ENCODE measurements at regions not wholly inside any gene's neighbourhood (a gene's known extent, or its start where the extent isn't known, plus 50 kb on each side); places are given as distances from the start of the nearest gene placed in this dataset.

DNA sequence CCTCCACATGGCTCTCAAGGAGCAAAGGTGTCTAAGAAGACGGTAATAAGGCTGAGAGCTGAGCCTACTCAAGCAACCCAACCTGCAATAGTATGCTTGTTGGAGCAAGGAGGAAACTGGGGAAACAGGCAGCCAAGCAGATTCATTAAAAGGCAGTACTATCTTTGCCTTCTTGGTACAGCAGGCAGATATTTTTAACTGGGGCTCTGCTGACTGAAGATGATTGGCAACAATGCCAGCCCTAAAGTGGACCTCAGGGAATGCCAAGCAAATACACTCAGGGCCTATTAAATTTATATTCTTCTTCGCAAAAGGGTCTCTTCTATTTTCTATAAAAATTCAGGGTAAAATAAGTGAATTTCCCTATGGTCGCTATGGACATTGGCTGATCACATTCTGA, 109.4 kb upstream of the PCGF5 start:
- H3K9me3 Mint-ChIP-seq, result peaks cover 20% of the 10 kb centered on the region
- no peaks in the 10 kb centered on the region for H3K27me3 Mint-ChIP-seq (ENCODE audit: low read depth)
- H3K4me1 Mint-ChIP-seq, result no peaks in the 10 kb centered on the region
- no peaks in the 10 kb centered on the region for H3K36me3 Mint-ChIP-seq (ENCODE audit: low read depth)
- TF ChIP-seq, protein P1, sequence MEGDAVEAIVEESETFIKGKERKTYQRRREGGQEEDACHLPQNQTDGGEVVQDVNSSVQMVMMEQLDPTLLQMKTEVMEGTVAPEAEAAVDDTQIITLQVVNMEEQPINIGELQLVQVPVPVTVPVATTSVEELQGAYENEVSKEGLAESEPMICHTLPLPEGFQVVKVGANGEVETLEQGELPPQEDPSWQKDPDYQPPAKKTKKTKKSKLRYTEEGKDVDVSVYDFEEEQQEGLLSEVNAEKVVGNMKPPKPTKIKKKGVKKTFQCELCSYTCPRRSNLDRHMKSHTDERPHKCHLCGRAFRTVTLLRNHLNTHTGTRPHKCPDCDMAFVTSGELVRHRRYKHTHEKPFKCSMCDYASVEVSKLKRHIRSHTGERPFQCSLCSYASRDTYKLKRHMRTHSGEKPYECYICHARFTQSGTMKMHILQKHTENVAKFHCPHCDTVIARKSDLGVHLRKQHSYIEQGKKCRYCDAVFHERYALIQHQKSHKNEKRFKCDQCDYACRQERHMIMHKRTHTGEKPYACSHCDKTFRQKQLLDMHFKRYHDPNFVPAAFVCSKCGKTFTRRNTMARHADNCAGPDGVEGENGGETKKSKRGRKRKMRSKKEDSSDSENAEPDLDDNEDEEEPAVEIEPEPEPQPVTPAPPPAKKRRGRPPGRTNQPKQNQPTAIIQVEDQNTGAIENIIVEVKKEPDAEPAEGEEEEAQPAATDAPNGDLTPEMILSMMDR (IDR thresholded peaks at IDR 0.05; ENCODE audit: unreplicated experiment in 3 of 3), result no peak
- H3K4me3 Mint-ChIP-seq, result no peak overlapping the region
- no peak overlapping the region for H3K27ac Mint-ChIP-seq

DNA sequence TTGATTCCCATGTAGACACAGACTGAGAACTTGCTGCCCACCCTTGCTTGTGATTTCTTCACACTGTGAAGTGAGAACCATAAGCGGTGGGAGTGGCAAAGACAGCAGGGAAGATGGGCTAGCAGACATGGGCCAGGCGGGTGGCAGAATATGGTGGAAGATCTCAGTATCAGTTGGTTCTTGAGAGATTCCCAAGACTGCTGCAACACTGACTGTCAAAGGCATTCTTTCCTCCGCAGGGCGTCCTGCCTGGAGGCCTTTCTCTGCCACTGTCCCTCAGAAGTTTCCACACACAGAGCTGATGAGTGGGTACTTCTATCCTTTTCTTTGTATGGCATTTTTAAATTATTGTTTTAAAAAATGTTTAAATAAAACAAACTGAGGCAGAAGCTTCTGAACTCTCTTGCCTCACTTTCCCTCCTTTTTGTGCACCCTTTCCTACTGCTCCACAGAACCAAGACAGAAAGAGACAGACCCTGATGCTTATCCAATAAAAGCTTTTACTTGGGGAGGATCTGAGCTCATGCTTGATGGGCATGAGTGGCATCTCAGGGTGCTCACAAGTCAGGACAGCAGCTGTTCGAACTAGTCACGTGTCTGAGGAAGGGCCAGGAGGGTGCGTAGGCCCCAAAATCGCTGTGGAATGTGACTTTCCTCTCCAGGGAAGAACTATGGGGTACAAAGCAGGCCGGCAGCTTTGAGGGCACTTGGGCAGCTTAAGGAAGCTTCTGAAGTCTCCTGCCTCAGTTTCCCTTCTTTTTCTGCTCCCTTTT, 104.7 kb upstream of the PCGF5 start:
- Mint-ChIP-seq H3K27ac (no peak overlapping the region), H3K27me3 (ENCODE audit: low read depth) (no peaks in the 10 kb centered on the region), H3K9me3 (no peaks in the 10 kb centered on the region), H3K4me3 (no peak overlapping the region), H3K36me3 (ENCODE audit: low read depth) (no peaks in the 10 kb centered on the region), H3K4me1 (no peaks in the 10 kb centered on the region)
- TF ChIP-seq, protein P1 (IDR thresholded peaks at IDR 0.05; ENCODE audit: unreplicated experiment in 3 of 3), result no peak

DNA sequence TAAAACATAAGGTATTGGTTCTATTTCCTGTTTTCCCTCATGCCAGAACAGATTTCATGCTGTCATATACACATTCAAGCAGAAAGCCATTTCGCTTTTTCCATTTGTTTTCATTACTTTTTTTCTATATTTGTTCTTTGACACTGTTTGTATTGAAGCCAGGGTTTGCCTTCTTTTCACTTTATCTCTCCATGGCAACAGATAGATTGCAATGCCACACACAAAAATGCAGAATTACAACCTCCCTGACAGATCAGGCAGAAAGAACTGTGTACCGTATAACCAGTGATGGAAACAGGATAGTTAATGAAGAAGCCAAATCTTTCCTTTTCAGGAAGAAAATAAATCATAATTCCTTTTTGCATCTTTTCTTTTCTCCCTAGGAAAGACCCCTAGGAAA, 103.0 kb upstream of the PCGF5 start:
- Mint-ChIP-seq H3K27me3 (ENCODE audit: low read depth) (no peaks in the 10 kb centered on the region), H3K36me3 (ENCODE audit: low read depth) (no peaks in the 10 kb centered on the region), H3K27ac (no peak overlapping the region), H3K4me1 (peaks cover under 1% of the 10 kb centered on the region), H3K4me3 (no peak overlapping the region), H3K9me3 (no peaks in the 10 kb centered on the region)
- TF ChIP-seq, protein P1 (IDR thresholded peaks at IDR 0.05; ENCODE audit: unreplicated experiment in 3 of 3), result no peak

DNA sequence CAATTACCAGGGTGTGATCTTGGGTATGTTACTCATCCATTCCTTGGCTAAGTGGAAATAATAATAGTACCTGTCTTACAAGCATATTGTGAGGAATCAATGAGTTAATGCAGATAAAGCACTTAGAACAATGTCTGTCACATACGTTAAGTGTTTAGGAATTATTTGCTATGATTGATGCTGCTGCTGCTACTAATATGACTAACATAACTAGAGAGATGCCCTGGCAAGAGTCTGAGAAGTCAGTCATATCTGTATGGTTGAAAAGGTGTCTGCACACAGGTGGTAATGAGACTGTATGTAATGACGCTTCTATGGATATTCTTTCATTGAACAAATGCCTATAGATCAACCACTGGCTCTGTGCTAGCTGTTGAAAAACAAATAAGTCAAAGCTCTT, 100.1 kb upstream of the PCGF5 start:
- no peaks in the 10 kb centered on the region for H3K9me3 Mint-ChIP-seq
- TF ChIP-seq, protein P1 (IDR thresholded peaks at IDR 0.05; ENCODE audit: unreplicated experiment in 3 of 3), result no peak
- H3K27me3 Mint-ChIP-seq (ENCODE audit: low read depth), result no peaks in the 10 kb centered on the region
- no peak overlapping the region for H3K27ac Mint-ChIP-seq
- peaks cover 15% of the 10 kb centered on the region for H3K4me1 Mint-ChIP-seq
- H3K36me3 Mint-ChIP-seq (ENCODE audit: low read depth), result no peaks in the 10 kb centered on the region
- H3K4me3 Mint-ChIP-seq, result no peak overlapping the region

DNA sequence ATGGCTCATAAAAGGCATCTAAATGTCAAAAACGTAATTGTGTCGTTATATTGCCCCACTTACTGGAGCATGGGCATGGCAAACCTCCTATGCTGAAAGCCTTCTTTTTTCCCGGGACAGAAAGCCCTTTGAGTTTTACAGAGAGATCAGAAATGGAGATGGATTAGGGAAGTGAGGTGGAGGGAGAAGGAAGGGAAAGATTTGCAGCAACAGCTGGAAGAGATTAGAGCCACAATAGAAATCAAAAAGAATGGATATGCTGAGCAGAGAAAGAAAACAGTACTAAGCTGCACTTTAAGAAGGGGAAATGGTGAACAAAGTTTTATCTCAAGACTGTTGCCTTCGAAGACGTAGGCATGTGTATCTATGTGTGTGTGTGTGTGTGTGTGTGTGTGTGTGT, 97.2 kb upstream of the PCGF5 start:
- Mint-ChIP-seq H3K9me3 (no peaks in the 10 kb centered on the region), H3K4me3 (no peak overlapping the region), H3K36me3 (ENCODE audit: low read depth) (no peaks in the 10 kb centered on the region), H3K27me3 (ENCODE audit: low read depth) (no peaks in the 10 kb centered on the region), H3K27ac (peak overlapping the region; percentile 2 to 68 (median 11)), H3K4me1 (peaks cover 15% of the 10 kb centered on the region)
- TF ChIP-seq, protein P1 (IDR thresholded peaks at IDR 0.05; ENCODE audit: unreplicated experiment in 3 of 3), result no peak

DNA sequence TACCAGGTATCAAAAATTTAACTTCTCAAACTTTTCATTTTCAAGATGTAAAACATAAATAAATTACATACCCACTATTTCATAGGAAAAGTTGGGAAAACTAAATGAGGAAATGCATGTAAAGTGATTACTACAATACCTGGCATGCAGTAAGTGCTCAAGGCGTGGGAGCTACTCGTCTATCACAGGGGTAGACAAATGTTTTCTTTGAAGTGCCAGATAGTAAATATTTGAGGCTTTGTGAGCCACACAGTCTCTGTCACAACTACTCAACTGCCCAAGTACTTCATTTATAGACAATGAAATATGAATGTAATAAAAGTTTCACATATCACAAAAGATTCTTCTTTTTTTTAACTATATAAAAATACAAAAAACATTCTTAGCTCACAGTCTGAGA, 96.4 kb upstream of the PCGF5 start:
- Mint-ChIP-seq H3K27me3 (ENCODE audit: low read depth) (no peaks in the 10 kb centered on the region), H3K36me3 (ENCODE audit: low read depth) (no peaks in the 10 kb centered on the region), H3K9me3 (no peaks in the 10 kb centered on the region), H3K4me1 (peaks cover 15% of the 10 kb centered on the region), H3K4me3 (no peak overlapping the region), H3K27ac (no peak overlapping the region)
- TF ChIP-seq, protein P1 (IDR thresholded peaks at IDR 0.05; ENCODE audit: unreplicated experiment in 3 of 3), result no peak

All from nephron (organoid).